ENCODE measurements at regions not wholly inside any gene's neighbourhood (a gene's known extent, or its start where the extent isn't known, plus 50 kb on each side); places are given as distances from the start of the nearest gene placed in this dataset.
"Not testable (repeated sequence)": the region's sequence is repeated elsewhere in the genome, so short reads cannot be mapped to it uniquely, and the experiment has no call there.

- not testable (repeated sequence) for TF ChIP-seq CTCF (IDR thresholded peaks at IDR 0.05); ZFX (IDR thresholded peaks at IDR 0.05; ENCODE audit: borderline replicate concordance)
Observed at GRCh38 chr14:105748710-105749109, 222.3 kb downstream of the TMEM121 start.

Data from 22Rv1 (cell line).